GM23338 (cell line): ENCODE measurements at regions not wholly inside any gene's neighbourhood (a gene's known extent, or its start where the extent isn't known, plus 50 kb on each side); places are given as distances from the start of the nearest gene placed in this dataset.

Experiments
- ATAC-seq: fragments of 200-7000 bp; cut with Tn5 transposase; 3 replicates; pipeline ENCODE4 v1.9.1; 2020
- DNase-seq: peaks from one replicate; pipeline ENCODE4 v3.0.0-alpha.2; 2015; ENCODE audit warnings: low spot score
- H2AFZ ChIP-seq: fragments of 200-600 bp; sonication (generic); 2 replicates; pipeline ENCODE4 v1.8.0; 2016; ENCODE audit warnings: antibody characterized with exemption, mild to moderate bottlenecking, moderate library complexity
- H3F3A ChIP-seq: fragments of 200-600 bp; sonication (generic); replicated peaks from 2 replicates; pipeline ENCODE4 v1.8.0; 2017; ENCODE audit warnings: antibody characterized with exemption, mixed run types, low read depth
- H3K27ac ChIP-seq: fragments of 200-600 bp; sonication (generic); 2 replicates; pipeline ENCODE4 v1.6.1; 2016; ENCODE audit warnings: low read depth
- H3K27me3 ChIP-seq: fragments of 200-600 bp; sonication (generic); 2 replicates; pipeline ENCODE4 v1.8.0; 2016; ENCODE audit warnings: mild to moderate bottlenecking, mixed run types, moderate library complexity; ENCODE audit not compliant: insufficient read depth
- H3K36me3 ChIP-seq: fragments of 200-600 bp; sonication (generic); 2 replicates; pipeline ENCODE4 v1.8.0; 2016; ENCODE audit warnings: mild to moderate bottlenecking; ENCODE audit not compliant: insufficient read depth
- H3K4me1 ChIP-seq: fragments of 200-600 bp; sonication (generic); 2 replicates; pipeline ENCODE4 v1.8.0; 2016; ENCODE audit warnings: mild to moderate bottlenecking, moderate library complexity; ENCODE audit not compliant: insufficient read depth
- H3K4me2 ChIP-seq: fragments of 200-600 bp; sonication (generic); 2 replicates; pipeline ENCODE4 v1.7.1; 2017; ENCODE audit warnings: mixed run types
- H3K4me3 ChIP-seq: fragments of 200-600 bp; sonication (generic); 2 replicates; pipeline ENCODE4 v1.6.1; 2016; ENCODE audit warnings: mixed run types
- H3K79me2 ChIP-seq: fragments of 200-600 bp; sonication (generic); replicated peaks from 2 replicates; pipeline ENCODE4 v1.8.0; 2017; ENCODE audit warnings: mild to moderate bottlenecking; ENCODE audit not compliant: insufficient read depth
- H3K9me2 ChIP-seq: fragments of 200-600 bp; sonication (generic); 2 replicates; pipeline ENCODE4 v1.8.0; 2017; ENCODE audit not compliant: insufficient read depth
- H4K20me1 ChIP-seq: fragments of 200-600 bp; sonication (generic); replicated peaks from 2 replicates; pipeline ENCODE4 v1.8.0; 2017; ENCODE audit warnings: mild to moderate bottlenecking; ENCODE audit not compliant: insufficient read depth
- H3K27ac Mint-ChIP-seq: 2 replicates; pipeline ENCODE4 v1.8.0; 2020; ENCODE audit warnings: inconsistent platforms, mild to moderate bottlenecking, moderate library complexity, mixed read lengths
- H3K27me3 Mint-ChIP-seq: 3 replicates; pipeline ENCODE4 v1.8.0; 2022; ENCODE audit warnings: low read depth, mild to moderate bottlenecking, moderate library complexity, mixed read lengths, inconsistent platforms; ENCODE audit not compliant: insufficient read depth, poor library complexity
- H3K36me3 Mint-ChIP-seq: 3 replicates; pipeline ENCODE4 v1.8.0; 2021; ENCODE audit warnings: low read depth, mild to moderate bottlenecking, inconsistent platforms, moderate library complexity, mixed read lengths
- H3K4me1 Mint-ChIP-seq: 3 replicates; pipeline ENCODE4 v1.8.0; 2020; ENCODE audit warnings: mild to moderate bottlenecking, inconsistent platforms, mixed read lengths
- H3K4me3 Mint-ChIP-seq: 3 replicates; pipeline ENCODE4 v1.8.0; 2021; ENCODE audit warnings: moderate library complexity, mild to moderate bottlenecking, inconsistent platforms, mixed read lengths
- H3K9me3 Mint-ChIP-seq: 3 replicates; pipeline ENCODE4 v1.8.0; 2020; ENCODE audit warnings: moderate library complexity, mild to moderate bottlenecking, inconsistent platforms, mixed read lengths
- CREB1 ChIP-seq: fragments of 250-450 bp; sonication (Bioruptor Pico); IDR thresholded peaks from 2 replicates; pipeline ENCODE4 v1.5.0; 2020; ENCODE audit warnings: low read depth, mild to moderate bottlenecking, moderate library complexity
- ETS1 ChIP-seq: IDR thresholded peaks from 2 replicates; pipeline ENCODE4 v1.6.1; 2016; ENCODE audit warnings: antibody characterized with exemption
- EZH2 ChIP-seq: fragments of 200-600 bp; sonication (generic); IDR thresholded peaks from one replicate; pipeline ENCODE4 v1.8.0; 2017; ENCODE audit warnings: antibody characterized with exemption, mild to moderate bottlenecking, low read depth; ENCODE audit not compliant: unreplicated experiment
- EZH2phosphoT487 ChIP-seq: fragments of 200-600 bp; sonication (generic); IDR thresholded peaks from one replicate; pipeline ENCODE4 v1.8.1; 2018; ENCODE audit warnings: antibody characterized with exemption; ENCODE audit not compliant: unreplicated experiment
- JUNB ChIP-seq: IDR thresholded peaks from one replicate; pipeline ENCODE4 v1.6.1; 2016; ENCODE audit warnings: antibody characterized with exemption; ENCODE audit not compliant: unreplicated experiment
- NANOG ChIP-seq: IDR thresholded peaks from 2 replicates; pipeline ENCODE4 v1.6.1; 2016; ENCODE audit warnings: antibody characterized with exemption, borderline replicate concordance
- POLR2AphosphoS5 ChIP-seq: IDR thresholded peaks from 2 replicates; pipeline ENCODE4 v1.6.1; 2016; ENCODE audit warnings: antibody characterized with exemption, low read depth
- STAT1 ChIP-seq: IDR thresholded peaks from one replicate; pipeline ENCODE4 v1.6.1; 2016; ENCODE audit warnings: antibody characterized with exemption; ENCODE audit not compliant: unreplicated experiment
- ZNF114 ChIP-seq: fragments of 250-450 bp; sonication (Bioruptor Pico); IDR thresholded peaks from 2 replicates; pipeline ENCODE4 v1.5.0; 2020; ENCODE audit warnings: mild to moderate bottlenecking, moderate library complexity
- ZNF331 ChIP-seq: fragments of 250-450 bp; sonication (Bioruptor Pico); IDR thresholded peaks from 2 replicates; pipeline ENCODE4 v1.5.0; 2020; ENCODE audit warnings: low read depth, mild to moderate bottlenecking, moderate library complexity
- TF ChIP-seq, protein P1 (sequence below), 2 experiments: fragments of 200-600 bp in 1 of 2; sonication (generic) in 1 of 2; conservative IDR thresholded peaks; 2 replicates each; pipeline versions ENCODE4 v1.5.1 to v1.6.1; 2016 to 2017; ENCODE audit warnings: antibody characterized with exemption in 2 of 2, low read depth in 2 of 2, mild to moderate bottlenecking in 2 of 2, moderate library complexity in 1 of 2
- TF ChIP-seq, protein P2 (sequence below): fragments of 250-450 bp; sonication (Bioruptor Pico); IDR thresholded peaks from 2 replicates; pipeline ENCODE4 v1.5.0; 2020; ENCODE audit warnings: mild to moderate bottlenecking, moderate library complexity
- TF ChIP-seq, protein P3 (sequence below): IDR thresholded peaks from one replicate; pipeline ENCODE4 v1.6.1; 2018; ENCODE audit warnings: antibody characterized with exemption; ENCODE audit not compliant: unreplicated experiment

GRCh38 chr10:128892005-128892404 lies 575.0 kb upstream of the MGMT start:
- DNase-seq (no peak), ATAC-seq (no peak)
- TF ChIP-seq EZH2phosphoT487: no peak
- TF ChIP-seq, protein P1, sequence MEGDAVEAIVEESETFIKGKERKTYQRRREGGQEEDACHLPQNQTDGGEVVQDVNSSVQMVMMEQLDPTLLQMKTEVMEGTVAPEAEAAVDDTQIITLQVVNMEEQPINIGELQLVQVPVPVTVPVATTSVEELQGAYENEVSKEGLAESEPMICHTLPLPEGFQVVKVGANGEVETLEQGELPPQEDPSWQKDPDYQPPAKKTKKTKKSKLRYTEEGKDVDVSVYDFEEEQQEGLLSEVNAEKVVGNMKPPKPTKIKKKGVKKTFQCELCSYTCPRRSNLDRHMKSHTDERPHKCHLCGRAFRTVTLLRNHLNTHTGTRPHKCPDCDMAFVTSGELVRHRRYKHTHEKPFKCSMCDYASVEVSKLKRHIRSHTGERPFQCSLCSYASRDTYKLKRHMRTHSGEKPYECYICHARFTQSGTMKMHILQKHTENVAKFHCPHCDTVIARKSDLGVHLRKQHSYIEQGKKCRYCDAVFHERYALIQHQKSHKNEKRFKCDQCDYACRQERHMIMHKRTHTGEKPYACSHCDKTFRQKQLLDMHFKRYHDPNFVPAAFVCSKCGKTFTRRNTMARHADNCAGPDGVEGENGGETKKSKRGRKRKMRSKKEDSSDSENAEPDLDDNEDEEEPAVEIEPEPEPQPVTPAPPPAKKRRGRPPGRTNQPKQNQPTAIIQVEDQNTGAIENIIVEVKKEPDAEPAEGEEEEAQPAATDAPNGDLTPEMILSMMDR (conservative IDR thresholded peaks at IDR 0.05; ENCODE audit: low read depth in 2 of 2): no peak
- TF ChIP-seq, protein P2, sequence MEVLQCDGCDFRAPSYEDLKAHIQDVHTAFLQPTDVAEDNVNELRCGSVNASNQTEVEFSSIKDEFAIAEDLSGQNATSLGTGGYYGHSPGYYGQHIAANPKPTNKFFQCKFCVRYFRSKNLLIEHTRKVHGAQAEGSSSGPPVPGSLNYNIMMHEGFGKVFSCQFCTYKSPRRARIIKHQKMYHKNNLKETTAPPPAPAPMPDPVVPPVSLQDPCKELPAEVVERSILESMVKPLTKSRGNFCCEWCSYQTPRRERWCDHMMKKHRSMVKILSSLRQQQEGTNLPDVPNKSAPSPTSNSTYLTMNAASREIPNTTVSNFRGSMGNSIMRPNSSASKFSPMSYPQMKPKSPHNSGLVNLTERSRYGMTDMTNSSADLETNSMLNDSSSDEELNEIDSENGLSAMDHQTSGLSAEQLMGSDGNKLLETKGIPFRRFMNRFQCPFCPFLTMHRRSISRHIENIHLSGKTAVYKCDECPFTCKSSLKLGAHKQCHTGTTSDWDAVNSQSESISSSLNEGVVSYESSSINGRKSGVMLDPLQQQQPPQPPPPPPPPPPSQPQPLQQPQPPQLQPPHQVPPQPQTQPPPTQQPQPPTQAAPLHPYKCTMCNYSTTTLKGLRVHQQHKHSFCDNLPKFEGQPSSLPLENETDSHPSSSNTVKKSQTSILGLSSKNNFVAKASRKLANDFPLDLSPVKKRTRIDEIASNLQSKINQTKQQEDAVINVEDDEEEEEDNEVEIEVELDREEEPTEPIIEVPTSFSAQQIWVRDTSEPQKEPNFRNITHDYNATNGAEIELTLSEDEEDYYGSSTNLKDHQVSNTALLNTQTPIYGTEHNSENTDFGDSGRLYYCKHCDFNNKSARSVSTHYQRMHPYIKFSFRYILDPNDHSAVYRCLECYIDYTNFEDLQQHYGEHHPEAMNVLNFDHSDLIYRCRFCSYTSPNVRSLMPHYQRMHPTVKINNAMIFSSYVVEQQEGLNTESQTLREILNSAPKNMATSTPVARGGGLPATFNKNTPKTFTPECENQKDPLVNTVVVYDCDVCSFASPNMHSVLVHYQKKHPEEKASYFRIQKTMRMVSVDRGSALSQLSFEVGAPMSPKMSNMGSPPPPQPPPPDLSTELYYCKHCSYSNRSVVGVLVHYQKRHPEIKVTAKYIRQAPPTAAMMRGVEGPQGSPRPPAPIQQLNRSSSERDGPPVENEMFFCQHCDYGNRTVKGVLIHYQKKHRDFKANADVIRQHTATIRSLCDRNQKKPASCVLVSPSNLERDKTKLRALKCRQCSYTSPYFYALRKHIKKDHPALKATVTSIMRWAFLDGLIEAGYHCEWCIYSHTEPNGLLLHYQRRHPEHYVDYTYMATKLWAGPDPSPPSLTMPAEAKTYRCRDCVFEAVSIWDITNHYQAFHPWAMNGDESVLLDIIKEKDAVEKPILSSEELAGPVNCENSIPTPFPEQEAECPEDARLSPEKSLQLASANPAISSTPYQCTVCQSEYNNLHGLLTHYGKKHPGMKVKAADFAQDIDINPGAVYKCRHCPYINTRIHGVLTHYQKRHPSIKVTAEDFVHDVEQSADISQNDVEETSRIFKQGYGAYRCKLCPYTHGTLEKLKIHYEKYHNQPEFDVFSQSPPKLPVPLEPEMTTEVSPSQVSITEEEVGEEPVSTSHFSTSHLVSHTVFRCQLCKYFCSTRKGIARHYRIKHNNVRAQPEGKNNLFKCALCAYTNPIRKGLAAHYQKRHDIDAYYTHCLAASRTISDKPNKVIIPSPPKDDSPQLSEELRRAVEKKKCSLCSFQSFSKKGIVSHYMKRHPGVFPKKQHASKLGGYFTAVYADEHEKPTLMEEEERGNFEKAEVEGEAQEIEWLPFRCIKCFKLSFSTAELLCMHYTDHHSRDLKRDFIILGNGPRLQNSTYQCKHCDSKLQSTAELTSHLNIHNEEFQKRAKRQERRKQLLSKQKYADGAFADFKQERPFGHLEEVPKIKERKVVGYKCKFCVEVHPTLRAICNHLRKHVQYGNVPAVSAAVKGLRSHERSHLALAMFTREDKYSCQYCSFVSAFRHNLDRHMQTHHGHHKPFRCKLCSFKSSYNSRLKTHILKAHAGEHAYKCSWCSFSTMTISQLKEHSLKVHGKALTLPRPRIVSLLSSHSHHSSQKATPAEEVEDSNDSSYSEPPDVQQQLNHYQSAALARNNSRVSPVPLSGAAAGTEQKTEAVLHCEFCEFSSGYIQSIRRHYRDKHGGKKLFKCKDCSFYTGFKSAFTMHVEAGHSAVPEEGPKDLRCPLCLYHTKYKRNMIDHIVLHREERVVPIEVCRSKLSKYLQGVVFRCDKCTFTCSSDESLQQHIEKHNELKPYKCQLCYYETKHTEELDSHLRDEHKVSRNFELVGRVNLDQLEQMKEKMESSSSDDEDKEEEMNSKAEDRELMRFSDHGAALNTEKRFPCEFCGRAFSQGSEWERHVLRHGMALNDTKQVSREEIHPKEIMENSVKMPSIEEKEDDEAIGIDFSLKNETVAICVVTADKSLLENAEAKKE (CRISPR knock-in tag): no peak
- no peak for TF ChIP-seq ZNF331 (CRISPR knock-in tag)
- TF ChIP-seq ETS1: no peak
- TF ChIP-seq CREB1 (CRISPR knock-in tag): no peak
- TF ChIP-seq, protein P3, sequence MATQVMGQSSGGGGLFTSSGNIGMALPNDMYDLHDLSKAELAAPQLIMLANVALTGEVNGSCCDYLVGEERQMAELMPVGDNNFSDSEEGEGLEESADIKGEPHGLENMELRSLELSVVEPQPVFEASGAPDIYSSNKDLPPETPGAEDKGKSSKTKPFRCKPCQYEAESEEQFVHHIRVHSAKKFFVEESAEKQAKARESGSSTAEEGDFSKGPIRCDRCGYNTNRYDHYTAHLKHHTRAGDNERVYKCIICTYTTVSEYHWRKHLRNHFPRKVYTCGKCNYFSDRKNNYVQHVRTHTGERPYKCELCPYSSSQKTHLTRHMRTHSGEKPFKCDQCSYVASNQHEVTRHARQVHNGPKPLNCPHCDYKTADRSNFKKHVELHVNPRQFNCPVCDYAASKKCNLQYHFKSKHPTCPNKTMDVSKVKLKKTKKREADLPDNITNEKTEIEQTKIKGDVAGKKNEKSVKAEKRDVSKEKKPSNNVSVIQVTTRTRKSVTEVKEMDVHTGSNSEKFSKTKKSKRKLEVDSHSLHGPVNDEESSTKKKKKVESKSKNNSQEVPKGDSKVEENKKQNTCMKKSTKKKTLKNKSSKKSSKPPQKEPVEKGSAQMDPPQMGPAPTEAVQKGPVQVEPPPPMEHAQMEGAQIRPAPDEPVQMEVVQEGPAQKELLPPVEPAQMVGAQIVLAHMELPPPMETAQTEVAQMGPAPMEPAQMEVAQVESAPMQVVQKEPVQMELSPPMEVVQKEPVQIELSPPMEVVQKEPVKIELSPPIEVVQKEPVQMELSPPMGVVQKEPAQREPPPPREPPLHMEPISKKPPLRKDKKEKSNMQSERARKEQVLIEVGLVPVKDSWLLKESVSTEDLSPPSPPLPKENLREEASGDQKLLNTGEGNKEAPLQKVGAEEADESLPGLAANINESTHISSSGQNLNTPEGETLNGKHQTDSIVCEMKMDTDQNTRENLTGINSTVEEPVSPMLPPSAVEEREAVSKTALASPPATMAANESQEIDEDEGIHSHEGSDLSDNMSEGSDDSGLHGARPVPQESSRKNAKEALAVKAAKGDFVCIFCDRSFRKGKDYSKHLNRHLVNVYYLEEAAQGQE: no peak
- TF ChIP-seq NANOG: no peak
- TF ChIP-seq ZNF114 (CRISPR knock-in tag): no peak
- TF ChIP-seq EZH2: no peak
- TF ChIP-seq STAT1: no peak
- TF ChIP-seq POLR2AphosphoS5: no peak
- no peak for TF ChIP-seq JUNB
- Mint-ChIP-seq H3K4me1 (peaks cover 2% of the 10 kb centered on the region), H3K27ac (no peak overlapping the region), H3K4me3 (no peak overlapping the region), H3K27me3 (peaks cover 8% of the 10 kb centered on the region), H3K9me3 (no peaks in the 10 kb centered on the region), H3K36me3 (no peaks in the 10 kb centered on the region)
- Histone ChIP-seq H3F3A (no peaks in the 10 kb centered on the region), H3K27ac (no peak overlapping the region), H3K36me3 (no peaks in the 10 kb centered on the region), H2AFZ (no peak overlapping the region), H3K9me2 (peaks cover 3% of the 10 kb centered on the region; the same call in 1 of the 2 replicates), H4K20me1 (no peaks in the 10 kb centered on the region), H3K27me3 (no peaks in the 10 kb centered on the region), H3K79me2 (no peaks in the 10 kb centered on the region), H3K4me1 (peaks cover 3% of the 10 kb centered on the region; the same call in 1 of the 2 replicates), H3K4me3 (no peak overlapping the region), H3K4me2 (no peak overlapping the region)
